Amygdala (tissue), 56 donors: ENCODE measurements at regions not wholly inside any gene's neighbourhood (a gene's known extent, or its start where the extent isn't known, plus 50 kb on each side); places are given as distances from the start of the nearest gene placed in this dataset.
A peak's percentile ranks its signal among the peaks of the same experiment; 100 is the strongest.
"Not testable (repeated sequence)": the region's sequence is repeated elsewhere in the genome, so short reads cannot be mapped to it uniquely, and the experiment has no call there.

Experiments
- DNase-seq, 56 donors: peaks; one replicate each; lab custom pipeline; 2025; lab: John Stamatoyannopoulos, UW

DNA sequence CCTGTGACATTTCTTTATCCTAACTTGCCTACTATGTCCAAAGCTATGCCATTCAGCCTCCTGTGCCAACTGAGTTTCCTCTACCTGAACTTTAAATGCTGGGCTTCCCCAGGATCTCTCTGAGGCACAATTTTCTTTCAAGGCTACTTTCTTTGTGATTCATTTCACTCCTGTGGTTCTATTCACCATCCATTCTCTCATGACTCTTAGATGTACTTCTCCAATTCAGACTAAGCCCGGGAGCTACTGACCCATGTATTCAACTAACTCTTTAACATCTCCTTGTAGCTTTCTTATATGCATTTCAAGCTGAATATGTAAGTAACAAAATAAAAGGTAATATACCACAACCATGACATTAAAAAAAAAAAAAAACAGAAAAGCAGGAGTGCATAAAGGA, 738.9 kb upstream of the USP15 start:
- DNase-seq, result no peak

DNA sequence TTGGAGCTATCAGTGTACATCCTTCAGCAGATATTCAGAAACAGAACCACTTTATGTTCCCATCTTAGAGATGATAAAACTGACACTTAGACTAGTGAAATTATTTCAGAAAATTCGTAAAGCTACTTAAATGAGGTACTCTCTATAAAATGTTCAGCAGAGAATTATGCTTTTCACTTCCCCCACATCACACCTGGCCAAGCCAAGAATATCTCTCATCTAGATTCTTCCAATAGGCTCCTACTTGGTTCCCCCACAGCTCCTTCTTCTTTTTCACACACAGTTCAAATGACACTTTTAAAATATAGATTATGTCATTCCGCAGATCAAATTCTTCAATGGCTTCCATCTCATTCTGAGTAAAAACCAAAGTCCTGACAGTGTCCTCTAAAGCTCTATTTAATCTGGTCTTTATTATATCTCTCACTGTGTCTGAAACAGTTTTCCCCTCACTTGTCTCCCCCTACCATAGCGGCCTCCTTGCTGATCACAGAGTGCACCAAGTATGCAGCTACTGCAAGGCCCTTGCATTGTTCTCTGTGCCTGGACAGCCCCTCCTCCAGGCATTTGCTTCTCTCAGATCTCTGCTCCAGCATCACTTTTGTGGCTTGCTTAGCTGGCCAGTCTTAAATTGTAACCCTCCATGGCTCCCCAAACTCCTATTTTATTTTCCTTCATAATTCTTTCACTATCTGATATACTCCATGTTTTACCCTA, 736.8 kb upstream of the USP15 start:
- DNase-seq, result no peak

DNA sequence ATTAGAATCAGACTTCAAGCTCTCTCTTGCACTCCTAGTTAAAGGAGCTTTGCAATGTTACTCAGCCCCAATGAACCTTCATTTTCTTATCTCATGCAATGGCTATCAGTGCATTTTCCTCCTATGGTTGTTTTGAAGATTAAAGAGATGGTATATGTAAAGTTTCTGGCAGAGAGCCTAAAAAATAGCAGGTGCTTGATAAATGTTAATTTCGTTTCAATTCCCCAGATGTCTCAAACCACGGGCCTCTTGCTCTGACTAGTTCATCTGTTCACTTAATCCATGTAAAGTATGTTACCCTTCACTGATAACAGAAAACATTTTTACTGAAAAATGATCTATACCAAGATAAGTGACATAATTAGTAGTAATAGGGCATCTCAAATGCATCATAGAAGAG, 735.4 kb upstream of the USP15 start:
- DNase-seq, result no peak

- no peak for DNase-seq
These were observed 734.9 kb upstream of the USP15 start for GRCh38 chr12:61525331-61525730.

- no peak for DNase-seq
These were observed 729.7 kb upstream of the USP15 start for GRCh38 chr12:61530456-61530855.

DNA sequence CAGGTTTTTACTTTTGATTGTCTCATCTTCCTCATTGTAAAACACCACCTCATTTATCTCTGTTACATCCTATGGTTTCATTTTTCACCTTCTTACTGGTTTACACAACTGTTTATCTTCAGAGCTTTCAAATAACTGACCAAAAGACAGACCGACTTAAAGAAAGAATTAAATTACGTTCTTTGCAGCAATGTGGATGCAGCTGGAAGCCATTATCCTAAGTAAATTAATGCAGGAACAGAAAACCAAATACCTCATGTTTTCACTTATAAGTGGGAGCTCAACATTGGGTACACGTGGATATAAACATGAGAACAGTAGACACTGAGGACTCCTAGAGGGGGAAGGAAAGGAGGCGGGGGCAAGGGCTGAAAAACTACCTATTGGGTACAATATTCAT, 729.0 kb upstream of the USP15 start:
- no peak for DNase-seq

DNA sequence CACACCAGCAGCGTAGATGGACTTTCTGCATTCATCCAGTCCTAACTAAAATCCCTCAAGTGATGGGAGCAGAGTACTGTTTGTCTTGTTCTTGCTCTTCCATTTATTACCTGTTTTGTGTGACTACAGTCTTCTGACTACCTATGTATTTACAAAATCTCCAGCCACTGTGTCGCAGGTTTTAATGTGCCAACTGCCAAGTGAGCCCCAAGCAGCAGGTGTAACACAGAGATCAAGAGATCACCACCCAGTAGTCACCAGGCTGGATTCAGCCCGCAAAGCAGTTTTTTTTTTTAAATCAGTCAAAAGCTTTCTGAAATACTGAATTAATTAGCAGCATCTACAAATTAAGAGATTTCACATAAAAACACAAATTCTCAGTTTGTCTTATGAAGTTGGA, 724.1 kb upstream of the USP15 start:
- peak in 2 of 56 donors; percentile 22 to 25 for DNase-seq

- DNase-seq, result peak in 21 of 56 donors; percentile 1 to 53 (median 17)
These were observed 723.7 kb upstream of the USP15 start for GRCh38 chr12:61536525-61536924.

DNA sequence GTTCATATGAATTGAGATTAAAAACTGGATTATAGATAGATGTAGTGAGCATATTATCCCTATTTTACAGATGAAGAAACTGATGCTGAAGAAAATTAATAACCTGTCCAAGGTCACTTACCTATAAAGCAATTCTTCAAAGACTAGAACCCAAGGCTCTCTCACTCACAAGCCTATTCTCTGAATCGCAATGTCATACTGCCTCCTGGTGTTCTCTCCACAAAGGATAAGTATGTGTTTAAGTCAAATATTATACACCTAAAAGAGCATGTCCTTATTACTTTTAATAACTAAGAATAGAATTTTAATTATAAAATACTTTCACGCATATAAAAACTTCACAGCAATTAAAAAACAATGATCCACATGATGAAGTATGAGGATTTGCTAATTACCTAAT, 721.3 kb upstream of the USP15 start:
- no peak for DNase-seq

DNA sequence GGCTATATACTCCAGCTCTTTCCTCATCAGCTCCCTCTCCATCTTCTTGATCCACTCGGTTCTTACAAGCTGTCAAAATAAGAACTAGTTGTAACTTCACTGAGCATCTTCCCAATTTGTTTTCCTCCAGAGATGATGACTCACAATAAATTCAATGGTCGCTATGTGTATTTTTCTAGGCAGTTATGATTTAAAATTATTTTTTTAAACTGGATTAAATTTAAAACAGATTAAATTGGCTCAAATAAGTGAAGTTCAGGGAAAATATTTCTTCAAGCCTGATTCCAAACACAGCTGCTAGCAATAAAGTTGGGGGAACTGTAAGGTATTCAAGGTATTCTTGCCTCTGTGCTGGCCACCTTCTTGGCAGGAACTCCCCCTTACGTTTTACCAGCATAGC, 717.7 kb upstream of the USP15 start:
- DNase-seq, result no peak

- DNase-seq, result no peak
These were observed 713.9 kb upstream of the USP15 start for GRCh38 chr12:61546296-61546695.

GRCh38 chr12:61553091-61553490, 707.1 kb upstream of the USP15 start:
- DNase-seq, result no peak

- no peak for DNase-seq
These were observed 705.8 kb upstream of the USP15 start for GRCh38 chr12:61554268-61555008.

DNA sequence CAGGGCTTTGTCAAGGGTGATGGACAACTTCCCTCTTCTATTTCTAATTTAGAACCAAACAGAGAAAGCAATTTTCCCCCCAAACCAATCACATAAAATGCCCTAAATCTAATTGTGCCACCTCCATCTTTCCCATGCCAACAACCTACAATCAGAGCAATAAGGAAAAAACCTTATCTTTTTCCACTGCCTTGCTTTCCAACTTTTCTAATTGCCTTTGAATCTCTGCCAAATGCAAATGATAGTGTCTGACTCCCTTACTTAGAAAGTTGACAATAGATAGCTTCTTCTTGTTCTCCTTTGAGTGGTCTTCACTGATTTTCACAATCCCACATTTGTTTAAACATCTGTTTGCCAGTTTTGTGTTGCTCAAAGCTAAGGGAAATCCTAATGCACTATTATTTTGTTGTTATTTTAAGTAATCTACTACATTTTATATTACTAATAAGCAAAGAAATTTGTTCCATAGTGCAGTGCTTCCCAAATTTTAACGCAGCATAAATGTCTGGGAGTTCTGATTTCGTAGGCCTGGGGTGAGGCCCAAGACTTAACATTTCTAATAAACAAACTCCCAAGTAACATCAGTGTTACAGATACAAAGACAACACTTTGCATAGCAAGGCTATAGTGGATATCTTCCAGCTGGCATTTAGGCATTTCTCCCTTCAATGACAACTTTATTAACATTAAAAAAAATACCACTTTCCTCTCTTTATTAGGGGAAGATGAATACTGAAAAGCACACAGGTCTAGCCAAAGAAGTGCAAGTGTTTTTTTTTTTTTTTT, 696.3 kb upstream of the USP15 start:
- DNase-seq, result no peak

DNA sequence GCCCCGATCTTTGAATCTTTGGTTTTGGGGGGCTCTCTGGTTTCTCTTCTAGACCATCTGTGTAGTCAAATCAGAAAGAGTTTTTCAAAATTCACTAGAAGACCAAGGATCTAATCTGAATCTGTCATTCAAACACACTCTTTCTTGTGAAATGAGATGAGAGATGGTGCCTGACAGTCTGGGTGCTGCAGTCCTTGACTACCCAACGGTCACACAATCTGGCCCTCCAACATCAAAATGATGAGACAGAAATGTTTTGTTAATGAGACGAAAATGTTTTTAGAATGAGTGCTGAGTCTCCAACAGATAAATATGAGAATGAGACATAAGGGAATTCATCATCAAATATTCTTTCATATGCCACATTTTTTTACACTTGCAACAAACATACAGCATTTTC, 695.7 kb upstream of the USP15 start:
- DNase-seq, result no peak

DNA sequence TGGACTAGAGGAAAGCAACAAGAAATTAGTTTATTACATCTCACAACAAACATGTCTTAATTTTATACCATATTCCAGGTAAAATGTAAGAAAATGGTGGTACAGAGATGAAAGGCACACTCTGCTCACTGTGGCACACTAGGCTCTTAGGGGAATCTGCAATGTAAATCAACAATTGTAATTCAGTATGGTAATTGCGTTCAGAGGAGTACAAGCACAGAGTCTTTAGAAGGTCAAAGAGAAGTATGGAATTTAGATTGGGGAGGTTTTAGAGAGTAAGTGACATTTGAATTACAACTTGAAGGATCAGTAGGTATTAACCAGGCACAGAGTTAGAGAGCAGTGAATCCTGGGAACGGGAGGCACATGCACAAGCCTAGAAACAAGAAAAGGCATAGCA, 694.0 kb upstream of the USP15 start:
- no peak for DNase-seq

DNA sequence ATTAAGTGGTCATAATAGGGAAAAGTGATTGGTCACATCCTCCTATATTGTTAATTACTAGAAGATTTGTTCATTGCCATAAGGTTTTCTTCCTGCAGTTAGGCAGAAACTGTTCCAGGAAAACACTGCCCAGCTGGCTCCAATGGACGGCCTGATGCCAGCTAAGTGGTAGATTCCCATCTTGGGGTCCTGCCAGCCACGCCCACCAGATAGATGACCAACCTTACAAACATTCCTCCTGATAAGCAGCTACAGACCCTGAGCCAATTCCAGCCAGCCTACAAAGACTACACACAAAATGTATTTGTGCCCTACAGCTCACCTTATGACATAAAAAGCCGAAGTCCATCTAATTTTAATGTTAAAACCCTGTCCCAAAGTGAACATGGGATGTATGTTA, 685.9 kb upstream of the USP15 start:
- DNase-seq, result no peak

GRCh38 chr12:61584943-61585342, 675.3 kb upstream of the USP15 start:
- DNase-seq, result no peak

GRCh38 chr12:61590864-61591263, 669.3 kb upstream of the USP15 start:
- DNase-seq, result not testable (repeated sequence)

- DNase-seq, result no peak
These were observed 650.1 kb upstream of the USP15 start for GRCh38 chr12:61610143-61610542.

DNA sequence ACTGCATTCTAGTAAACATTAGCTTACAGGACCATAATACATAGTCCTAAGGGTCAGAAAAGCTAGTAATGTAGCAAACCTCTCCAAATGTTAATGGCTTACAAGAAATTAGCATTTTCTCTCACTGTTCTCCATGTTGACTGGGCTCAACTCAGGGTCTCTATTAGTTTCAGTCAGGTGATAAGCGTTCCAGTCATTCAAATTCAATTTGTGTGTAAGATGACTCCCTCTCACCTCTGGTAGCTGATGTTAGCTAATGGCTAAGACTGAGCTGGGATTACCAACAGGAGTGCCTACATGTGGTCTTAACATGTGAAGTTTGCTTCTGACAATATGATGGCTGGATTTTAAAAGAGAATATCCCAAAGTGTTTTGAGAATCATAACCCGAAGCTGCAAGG, 630.5 kb upstream of the USP15 start:
- DNase-seq, result no peak

GRCh38 chr12:61646639-61647038, 613.6 kb upstream of the USP15 start:
- DNase-seq, result no peak
